NCI-H2227 (cell line): ENCODE measurements at regions not wholly inside any gene's neighbourhood (a gene's known extent, or its start where the extent isn't known, plus 50 kb on each side); places are given as distances from the start of the nearest gene placed in this dataset.

Experiments
- DNase-seq: peaks from one replicate; lab custom pipeline; 2025; ENCODE audit not compliant: unreplicated experiment; lab: John Stamatoyannopoulos, UW

GRCh38 chr3:135719449-135719848 lies 246.1 kb upstream of the PPP2R3A start:
- DNase-seq = no peak

- DNase-seq = no peak
These were observed 237.4 kb upstream of the PPP2R3A start for GRCh38 chr3:135728007-135728721.

GRCh38 chr3:135731546-135731945 lies 234.0 kb upstream of the PPP2R3A start:
- no peak for DNase-seq

- DNase-seq = no peak
These were observed 228.8 kb upstream of the PPP2R3A start for GRCh38 chr3:135736740-135737139.

- peak; percentile 18 for DNase-seq
These were observed 225.7 kb upstream of the PPP2R3A start for GRCh38 chr3:135739779-135740178.

GRCh38 chr3:135740211-135740610 lies 225.3 kb upstream of the PPP2R3A start:
- peak; percentile 8 for DNase-seq

- no peak for DNase-seq
These were observed 224.8 kb upstream of the PPP2R3A start for GRCh38 chr3:135740751-135741150.

- DNase-seq = no peak
These were observed 213.5 kb upstream of the PPP2R3A start for GRCh38 chr3:135751991-135752390.

GRCh38 chr3:135752851-135753250 lies 212.7 kb upstream of the PPP2R3A start:
- no peak for DNase-seq

GRCh38 chr3:135753506-135753905 lies 212.0 kb upstream of the PPP2R3A start:
- DNase-seq = no peak

- DNase-seq = peak; percentile 12
These were observed 210.0 kb upstream of the PPP2R3A start for GRCh38 chr3:135755330-135756105.

GRCh38 chr3:135756106-135756668 lies 209.3 kb upstream of the PPP2R3A start:
- DNase-seq = no peak

GRCh38 chr3:135757421-135757820 lies 208.1 kb upstream of the PPP2R3A start:
- no peak for DNase-seq

GRCh38 chr3:135758961-135759360 lies 206.6 kb upstream of the PPP2R3A start:
- no peak for DNase-seq

GRCh38 chr3:135759651-135760050 lies 205.9 kb upstream of the PPP2R3A start:
- DNase-seq = no peak

- DNase-seq = no peak
These were observed 204.9 kb upstream of the PPP2R3A start for GRCh38 chr3:135760581-135760980.

- no peak for DNase-seq
These were observed 203.2 kb upstream of the PPP2R3A start for GRCh38 chr3:135762188-135762856.

GRCh38 chr3:135766115-135766514 lies 199.4 kb upstream of the PPP2R3A start:
- no peak for DNase-seq

- peak; percentile 64 for DNase-seq
These were observed 193.8 kb upstream of the PPP2R3A start for GRCh38 chr3:135771760-135772159.

GRCh38 chr3:135779024-135779423 lies 186.5 kb upstream of the PPP2R3A start:
- DNase-seq = no peak

GRCh38 chr3:135779590-135780235 lies 185.8 kb upstream of the PPP2R3A start:
- DNase-seq = no peak
